MV-4-11 (cell line): ENCODE measurements at regions not wholly inside any gene's neighbourhood (a gene's known extent, or its start where the extent isn't known, plus 50 kb on each side); places are given as distances from the start of the nearest gene placed in this dataset.

Source experiments
- DNase-seq: peaks from one replicate; lab custom pipeline; 2025; lab: John Stamatoyannopoulos, UW

DNA sequence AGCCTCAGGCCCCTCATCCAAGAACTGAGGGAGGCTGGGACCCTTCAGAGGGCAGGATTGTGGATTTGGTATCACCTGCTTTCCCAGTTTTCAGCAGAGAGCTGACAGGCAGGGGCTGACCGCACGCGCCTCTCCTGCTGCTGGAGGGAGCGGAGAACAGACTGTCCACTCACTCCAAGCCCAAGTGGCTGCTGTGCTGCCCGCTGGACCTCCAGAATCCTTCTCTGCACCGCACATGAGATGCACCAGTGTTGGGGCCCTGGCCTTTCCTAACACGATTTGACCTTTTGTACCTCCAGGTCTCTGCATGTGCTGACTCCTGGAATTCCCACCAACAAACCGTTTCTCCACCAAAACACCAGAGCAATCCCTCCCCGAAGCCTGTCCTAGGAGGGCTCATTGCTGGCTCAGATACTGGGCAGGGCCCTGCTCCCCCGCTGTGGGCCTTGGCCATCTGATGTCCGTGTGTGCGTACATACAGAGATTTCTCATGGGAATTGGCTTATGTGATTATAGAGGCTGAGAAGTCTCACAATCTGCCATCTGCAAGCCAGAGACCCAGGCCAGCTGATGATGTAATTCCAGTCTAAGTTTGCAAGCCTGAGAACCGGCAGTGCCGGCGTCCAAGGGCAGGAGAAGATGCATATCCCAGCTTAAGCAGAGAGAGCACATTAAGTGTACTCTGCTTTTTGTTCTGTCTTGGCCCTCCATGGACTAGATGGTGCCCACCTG lies 141.7 kb downstream of the GADD45G start:
- no peak for DNase-seq

DNA sequence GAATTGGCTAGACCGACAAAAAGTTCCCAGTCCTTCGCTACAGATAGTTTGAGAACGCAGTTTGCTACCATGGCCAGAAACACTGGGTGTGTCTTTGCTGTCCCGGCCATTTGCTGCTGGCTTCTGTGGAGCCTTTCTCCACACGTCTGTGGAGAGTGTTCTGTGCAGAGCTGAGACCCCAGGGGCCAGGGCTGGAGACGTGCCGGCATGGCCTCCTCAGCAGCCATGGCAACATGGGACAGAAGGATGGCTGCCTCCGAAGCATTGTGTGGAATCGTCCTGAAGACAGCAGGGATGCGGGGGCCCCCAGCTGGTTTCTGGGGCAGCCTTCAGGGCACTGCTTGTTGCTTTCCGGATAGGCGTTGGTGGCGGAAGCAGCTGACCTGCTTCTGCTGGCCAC lies 142.8 kb downstream of the GADD45G start:
- no peak for DNase-seq

DNA sequence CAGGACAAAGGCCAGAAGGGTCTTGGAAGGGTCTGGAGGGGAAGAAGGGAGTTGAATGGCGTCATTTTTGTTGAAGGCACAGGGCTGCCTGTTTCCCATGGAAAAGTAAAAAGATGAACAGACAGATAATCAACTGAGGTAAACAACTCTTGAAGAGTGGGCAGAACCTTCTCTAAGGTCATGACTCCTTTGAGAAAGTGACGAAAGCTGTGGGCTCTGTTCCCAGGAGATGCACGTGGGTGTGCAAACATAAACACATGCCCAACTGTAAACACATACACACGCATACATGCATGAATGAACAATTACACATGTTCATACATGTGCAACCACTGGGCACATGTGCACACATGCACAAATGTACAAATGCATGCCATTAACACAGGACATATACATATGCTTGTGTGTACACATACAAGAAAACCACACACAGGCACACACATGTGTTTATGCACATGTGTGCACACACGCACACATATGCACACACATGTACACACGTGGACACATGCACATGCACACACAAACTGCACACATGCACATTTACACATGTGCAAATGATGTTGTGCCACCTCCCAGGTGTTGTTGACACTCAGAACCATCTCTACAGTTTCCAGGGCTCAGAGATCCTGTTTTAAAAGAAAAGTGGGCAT lies 143.3 kb downstream of the GADD45G start:
- no peak for DNase-seq

DNA sequence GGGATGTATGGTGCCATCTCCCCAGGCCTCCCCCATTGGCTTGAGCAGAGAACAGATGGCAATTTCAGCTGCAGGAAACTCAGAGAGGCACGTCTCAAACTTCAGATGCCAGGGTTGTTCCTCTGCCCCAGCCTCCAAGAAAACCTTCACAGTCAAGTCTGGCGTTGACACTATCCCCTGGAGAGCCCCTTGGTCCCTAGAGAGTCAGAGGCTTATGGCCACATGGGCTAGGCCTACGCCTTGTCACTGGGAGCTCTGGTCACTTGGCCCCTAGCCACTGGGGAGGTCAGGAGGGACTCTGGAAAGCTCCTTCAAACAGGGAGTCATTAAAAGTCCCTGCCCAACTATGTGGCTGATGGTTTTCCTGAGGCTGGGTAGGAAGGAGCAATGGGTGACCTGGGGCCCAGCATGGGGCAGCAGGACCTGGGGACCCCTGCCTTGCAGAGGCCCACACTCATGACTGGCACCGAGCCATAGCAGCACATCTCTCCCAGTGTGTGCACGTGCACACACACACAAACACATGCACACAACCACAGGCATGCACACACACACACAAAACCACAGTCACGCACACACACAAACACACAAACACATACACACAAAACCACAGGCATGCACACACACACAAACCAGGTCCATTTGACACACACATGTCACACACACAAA lies 144.2 kb downstream of the GADD45G start:
- no peak for DNase-seq

DNA sequence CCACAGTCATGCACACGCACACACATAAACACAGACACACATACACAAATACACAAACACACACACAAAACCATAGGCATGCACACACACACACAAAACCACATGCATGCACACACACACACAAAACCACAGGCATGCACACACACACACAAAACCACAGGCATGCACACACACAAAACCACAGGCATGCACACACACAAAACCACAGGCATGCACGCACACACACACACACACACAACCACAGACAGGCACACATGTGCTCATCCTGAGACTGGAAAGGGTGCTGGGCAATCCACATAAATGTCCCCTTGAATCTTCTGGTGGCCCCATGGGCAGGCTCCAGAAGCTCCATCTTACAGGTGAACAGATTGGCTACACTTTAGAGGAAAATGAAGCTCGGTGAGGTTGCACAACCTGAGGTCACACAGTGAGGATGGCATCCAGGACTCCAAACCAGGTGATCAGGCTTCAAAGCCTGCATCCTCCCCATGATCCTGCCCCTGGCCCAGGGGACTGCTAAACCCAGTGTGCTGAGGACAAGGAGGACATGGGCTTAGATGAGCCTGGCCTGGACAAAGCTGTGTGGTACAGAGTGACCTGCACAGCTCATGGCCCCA lies 144.8 kb downstream of the GADD45G start:
- no peak for DNase-seq

DNA sequence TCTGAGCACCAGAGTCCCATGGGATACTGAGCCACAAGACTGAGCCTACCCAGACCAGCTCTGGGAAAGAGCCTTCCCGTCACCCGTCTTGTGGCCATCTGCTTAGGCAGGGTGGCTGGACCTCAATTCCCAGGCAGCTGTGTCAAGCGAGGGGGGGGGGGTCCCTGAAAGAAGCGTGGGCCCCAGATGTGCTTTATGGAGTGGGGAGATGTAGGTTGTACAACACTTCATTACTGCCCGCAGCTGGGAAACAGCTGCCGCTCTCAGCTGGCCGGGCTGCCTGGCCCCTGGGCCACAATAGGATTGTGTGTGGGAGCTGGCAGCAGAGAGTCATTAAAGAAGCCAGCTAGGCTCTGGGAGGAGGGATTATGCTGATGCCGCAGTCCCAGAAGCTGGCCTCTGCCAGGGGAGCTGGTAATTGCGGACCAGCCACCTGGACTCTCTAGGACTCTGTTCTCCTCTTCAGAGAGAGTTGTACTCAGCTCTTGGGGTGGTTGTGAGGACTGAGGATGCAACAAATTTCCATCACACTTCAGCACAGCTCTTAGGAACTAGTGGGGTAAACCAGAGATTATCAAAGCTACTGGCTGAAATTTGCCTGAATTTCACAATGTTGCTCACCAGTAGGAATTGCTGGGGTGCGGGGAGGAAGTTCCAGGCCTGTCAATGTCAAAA lies 145.4 kb downstream of the GADD45G start:
- no peak for DNase-seq

DNA sequence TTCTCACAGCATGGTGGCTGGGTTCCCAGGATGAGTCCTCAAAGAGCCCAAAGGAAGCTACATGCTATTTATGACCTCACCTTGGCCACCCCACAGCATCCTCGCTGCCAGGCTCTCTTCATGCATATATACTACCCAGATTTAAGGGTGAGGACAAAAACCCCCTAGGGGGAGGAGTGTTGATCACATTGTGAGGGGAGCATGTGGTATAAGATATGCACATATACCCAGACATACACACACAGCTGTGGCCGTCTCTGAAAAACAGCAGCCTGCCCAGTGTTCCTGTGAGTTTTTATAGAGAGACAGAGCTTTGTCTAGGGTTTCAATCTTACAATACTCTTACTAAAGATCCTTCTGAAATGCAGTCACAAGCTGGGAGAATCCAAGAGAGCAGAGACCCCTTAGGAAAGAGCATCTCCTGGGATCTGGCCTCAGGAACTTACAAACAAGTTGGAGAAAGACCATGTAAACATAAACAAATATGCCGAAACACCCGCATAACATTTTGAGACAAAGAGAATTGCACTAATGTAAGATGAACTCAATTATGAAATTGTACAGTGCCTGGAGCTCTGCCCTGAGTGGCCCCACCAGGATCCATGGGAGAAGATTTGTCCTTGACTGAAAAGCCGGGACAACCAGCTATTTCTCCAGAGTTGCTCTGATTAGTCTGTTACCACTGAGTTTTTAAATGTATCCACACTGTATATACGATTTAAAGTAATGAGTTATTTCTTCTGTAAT lies 146.4 kb downstream of the GADD45G start:
- no peak for DNase-seq

DNA sequence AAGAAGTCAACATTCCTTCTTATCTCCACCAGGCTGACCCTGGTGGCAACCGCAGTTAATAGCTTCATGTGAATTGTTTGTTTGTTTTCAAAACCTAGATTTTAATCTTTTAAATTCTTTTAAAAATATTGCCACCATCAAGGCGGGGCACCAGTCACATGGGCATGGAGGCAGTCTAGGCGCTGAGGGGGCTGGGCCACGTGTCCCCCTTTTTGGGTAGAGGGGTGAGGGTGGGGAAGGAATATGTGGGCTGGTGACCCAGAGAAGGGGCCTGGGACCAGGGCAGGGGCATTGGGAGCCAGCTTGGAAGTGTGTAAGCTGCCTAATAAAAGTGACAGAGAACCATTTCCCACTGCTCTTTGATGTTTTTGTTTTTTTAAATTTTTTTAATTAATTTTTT lies 147.3 kb downstream of the GADD45G start:
- no peak for DNase-seq

DNA sequence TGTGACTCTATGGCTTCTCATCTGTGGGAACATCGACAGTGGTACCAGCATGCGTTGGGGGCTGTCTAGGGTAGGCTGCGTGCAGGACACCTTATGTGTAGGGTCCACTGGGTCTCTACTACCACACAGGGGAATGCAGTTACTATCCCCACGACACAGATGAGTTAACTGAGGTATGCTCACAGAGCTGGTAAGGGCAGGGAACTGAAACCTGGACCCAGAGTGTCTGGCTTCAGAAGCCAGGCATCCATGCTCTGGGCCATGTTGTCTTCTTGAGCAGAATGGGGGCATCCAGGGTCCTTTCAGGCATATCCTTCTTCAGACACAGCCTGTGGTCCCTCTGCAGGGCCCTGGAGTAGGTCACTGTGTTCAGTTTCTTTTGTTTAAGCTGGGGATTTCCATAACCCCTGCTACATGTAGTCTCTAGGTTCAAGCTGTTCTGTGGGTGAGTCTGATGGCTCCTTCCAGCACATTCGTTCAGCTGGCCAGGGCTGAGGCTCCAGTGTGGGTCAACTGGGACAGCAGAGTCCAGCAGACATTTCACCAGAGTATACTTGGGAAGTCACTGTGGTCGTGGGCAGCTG lies 148.8 kb downstream of the GADD45G start:
- no peak for DNase-seq

DNA sequence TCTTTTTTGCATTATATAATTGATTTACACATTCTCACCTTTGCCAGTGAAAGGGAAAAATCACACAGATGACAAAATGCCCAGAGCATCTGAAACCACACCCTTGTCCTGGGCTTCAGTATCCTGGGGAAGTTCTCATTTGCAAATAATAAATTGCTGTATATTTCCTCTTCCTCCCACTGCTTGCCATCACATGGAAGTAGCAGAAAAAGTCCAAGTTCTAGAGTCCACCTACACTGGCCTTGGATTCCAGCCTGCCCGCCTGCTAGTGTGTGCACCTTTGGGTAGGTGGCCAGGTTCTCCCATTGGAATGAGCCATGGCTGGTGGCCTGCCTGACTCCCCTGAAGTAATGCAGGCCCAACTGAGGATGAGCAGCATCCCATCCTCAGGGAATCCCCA lies 149.4 kb downstream of the GADD45G start:
- no peak for DNase-seq

DNA sequence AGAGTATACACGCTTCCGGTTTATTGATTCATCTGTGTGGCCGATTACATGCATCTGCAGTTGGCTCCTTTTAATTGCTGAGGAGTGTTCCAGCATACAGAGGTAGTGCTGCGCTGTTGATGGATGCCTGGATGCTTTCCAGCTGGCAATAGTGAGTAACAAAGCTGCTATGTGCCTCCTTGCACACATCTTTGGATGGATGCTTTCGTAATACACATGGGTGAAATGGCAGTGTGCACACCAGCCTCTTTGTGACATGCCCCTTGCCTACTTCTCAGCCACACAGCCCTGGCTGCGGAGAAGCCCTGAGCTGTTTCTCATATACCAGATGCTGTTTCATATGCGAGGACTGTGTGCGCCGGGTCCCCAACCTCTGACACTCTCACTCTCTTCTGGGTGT lies 151.0 kb downstream of the GADD45G start:
- no peak for DNase-seq

DNA sequence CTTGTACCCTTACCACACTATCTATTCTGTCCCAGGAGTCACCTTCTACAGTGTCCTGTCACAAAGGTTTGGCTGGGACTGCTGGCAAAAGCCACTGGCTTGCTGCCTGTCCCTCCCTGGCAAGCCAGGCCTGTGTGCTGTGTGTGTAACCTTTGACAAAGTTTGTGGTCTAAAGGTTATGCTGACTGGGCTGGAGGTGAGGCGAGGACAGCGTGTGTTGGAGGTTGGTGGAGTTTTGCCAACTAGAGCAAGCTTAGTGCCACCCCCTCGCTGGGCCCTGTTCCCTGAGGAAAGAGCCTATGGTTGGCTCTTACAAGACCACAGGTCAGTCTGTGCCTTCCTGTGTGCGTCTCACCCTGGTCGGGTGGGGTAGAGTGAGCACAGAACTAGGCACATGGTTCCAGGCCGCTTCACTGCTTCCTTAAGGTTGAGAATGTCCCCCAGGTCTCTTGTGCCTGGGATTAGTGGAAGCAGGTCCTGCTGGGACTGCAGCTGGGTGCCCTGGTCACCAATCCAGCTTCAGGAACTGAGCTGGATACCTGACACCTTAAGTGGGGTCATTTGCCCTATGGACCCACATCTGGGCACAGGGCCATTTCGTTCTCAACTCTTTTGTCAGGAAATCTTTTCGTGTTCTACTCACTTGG lies 152.2 kb downstream of the GADD45G start:
- DNase-seq: no peak

DNA sequence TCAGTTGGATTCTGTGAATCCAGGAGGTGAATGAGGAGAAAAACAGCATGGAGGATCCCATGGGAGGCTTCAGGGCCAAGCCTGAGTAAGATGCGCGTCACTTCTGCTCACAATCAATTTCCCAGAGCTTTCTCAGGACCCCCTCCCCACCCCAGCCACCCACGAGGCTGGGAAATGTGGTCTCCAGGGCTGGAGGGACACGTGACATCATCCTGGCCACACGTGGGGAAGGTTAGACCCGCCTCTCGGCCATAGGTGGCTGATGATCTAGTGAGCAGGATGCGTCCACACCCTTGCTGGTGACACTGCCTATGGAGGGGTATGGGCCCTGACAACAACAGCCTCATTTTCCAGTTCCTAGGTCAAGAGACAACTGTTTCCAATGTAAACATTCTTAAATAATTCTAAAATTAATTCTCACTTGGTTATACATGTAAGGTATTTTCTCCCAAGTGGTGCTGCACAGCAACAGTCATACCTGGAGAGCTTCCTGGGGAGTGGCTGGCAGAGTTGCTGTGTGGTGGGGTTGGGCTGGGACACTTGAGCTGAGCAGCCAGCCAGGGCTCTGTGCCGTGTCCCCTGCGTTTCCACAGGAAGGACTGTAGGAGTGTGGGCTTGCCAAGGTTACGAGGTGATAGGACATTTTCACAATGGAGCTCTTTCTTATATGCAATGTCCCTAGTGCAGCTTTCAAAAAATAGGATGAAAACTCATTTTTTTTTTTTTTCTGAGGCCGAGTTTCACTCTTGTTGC lies 153.1 kb downstream of the GADD45G start:
- DNase-seq: no peak

DNA sequence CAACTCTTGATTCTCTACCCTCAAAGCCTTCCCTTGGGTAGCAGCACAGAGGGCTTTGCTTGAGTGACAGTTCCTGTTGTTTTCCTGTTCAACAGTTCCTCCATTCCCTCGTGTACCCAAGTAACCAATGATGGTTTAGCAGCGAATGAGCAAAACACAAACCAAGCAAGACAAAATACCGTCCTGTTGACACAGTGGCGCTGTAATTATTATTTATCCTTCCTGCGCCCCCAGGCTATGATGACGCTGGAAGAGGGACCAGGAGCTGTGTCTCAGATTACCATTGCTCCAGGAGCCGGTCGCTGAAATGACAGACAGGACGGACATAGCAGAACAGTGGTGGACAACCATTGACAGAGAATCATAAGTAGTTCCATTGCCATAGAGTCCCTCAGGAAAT lies 154.8 kb downstream of the GADD45G start:
- DNase-seq: no peak

DNA sequence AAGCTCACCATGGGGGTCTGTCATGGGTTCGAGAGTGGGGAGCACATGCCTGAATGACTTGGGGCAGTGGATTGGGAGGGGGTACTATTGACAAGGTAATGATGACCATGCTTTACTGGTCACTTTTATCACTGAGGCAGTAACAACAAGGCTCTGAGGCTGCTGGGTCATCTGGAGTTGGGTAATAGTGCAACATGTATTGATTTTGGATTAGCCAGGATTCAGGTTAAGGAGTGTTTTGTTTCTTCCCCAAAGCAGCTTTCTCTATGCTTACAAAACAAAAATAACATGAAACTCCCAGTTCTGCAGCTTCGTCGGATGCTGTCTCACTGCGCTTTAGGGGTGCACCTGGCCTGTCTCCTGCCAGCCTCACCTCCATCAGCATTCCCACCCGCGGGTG lies 155.3 kb downstream of the GADD45G start:
- DNase-seq: no peak

DNA sequence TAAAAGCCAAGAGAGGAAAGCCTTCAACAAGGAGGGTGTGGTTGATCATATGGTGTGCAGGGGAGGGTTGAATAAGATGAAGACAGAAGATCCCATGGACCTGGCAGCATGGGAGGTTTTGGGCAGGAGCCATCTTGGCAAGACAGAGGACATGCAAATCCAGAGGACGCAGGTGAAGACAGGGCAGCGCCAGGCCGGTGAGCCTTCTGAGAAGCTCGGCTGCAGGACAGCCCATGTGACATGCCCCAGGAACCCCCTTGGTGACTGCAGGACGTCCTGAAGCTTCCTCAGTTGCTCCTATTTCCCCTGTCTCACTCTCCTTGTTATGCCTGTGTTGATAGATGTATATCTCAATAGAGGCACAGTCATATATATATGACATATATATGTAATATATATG lies 159.4 kb downstream of the GADD45G start:
- DNase-seq: no peak

DNA sequence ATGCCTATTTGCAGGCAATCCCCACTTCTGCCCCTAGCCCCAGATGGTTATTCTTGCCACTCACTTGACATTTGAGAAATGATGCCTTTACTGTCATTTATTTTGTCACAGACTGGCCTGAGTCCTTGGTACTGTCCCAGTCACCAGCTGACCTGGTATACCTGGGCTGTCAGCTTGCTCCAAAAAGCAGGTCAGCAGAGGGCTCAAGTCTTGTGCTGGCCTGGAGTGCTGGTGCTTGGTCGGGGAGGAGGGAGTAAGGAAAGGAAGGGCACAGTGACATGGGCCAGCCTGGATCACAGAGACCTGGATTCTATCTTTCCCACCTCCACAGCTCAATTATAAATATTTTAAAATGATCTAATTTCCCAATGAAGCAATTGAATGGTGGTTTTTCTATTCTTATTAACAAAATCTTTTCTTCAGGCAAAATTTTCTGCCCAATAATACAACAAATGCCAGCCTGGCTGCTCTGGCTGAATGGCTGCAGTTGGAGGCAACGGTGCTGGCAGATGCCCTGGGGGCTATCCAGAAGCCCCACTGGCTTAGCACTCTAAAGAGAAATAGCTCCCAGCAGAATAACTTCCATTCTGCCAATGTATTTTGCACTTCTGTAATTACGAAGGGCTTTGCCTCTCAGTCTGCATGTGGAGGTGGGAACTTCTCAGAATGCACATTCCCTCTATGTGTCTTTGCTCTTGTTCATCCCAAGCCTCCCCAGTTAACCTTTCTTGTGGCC lies 160.6 kb downstream of the GADD45G start:
- no peak for DNase-seq

DNA sequence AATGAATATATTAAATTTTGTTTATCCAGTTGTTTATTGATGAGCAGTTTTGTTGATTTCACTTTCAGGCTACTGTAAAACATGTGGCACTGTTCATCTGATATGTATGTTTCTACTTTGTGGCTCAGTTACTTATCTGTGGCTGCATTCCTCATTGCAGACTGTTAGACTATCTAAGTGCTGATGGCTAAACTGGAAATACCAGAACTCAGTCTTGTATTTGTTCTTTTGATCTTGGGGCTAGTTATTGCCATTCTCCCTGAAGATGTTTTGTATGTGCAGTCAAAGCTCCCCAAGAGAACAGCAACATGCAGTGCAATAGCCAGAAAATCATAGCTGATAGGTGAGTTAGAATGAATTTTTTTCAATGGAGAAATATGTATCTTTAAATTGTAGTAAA lies 162.2 kb downstream of the GADD45G start:
- DNase-seq: no peak

DNA sequence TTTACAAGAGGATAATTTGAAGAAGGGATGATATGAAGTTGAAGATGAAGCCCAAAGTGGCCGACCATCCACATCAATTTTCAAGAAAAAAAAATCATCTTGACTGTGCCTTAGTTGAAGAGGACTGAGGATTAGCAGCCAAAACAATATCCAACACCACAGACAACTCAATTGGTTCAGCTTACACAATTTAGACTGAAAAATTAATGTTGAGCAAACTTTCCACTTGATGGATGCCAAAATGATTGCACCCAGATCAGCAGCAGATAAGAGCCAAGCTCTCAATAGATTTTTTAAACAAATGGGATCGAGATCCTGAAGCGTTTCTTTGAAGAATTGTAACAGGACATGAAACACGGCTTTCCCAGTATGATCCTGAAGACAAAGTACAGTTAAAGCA lies 163.2 kb downstream of the GADD45G start:
- no peak for DNase-seq
